PC-9 (cell line): ENCODE measurements at regions not wholly inside any gene's neighbourhood (a gene's known extent, or its start where the extent isn't known, plus 50 kb on each side); places are given as distances from the start of the nearest gene placed in this dataset.

ENCODE experiments used
- BruUV-seq: library from RNA; stranded (reverse); fragments of 400-500 nt; replicated peaks from 2 replicates; lab custom pipeline; 2021; lab: Mats Ljungman, UMichigan
- CTCF ChIA-PET: fragments of 300-600 bp; sonication (Branson Sonifier 250); formaldehyde crosslinking; loops from one replicate; lab custom pipeline; 2022; ENCODE audit warnings: antibody characterized with exemption; lab: Charles Lee
- POLR2A ChIA-PET: fragments of 300-600 bp; sonication (Branson Sonifier 250); formaldehyde crosslinking; loops from one replicate; lab custom pipeline; 2022; ENCODE audit warnings: antibody characterized with exemption; ENCODE audit not compliant: unreplicated experiment; lab: Charles Lee
- DNase-seq, 2 experiments: peaks; one replicate each; pipeline versions ENCODE4 v3.0.0 to v3.0.0-alpha.2; 2015 to 2022; ENCODE audit warnings: mixed read lengths in 1 of 2
- H2AFZ ChIP-seq: fragments of 200-600 bp; sonication (generic); 2 replicates; pipeline ENCODE4 v1.8.1; 2017; ENCODE audit warnings: antibody characterized with exemption
- H3F3A ChIP-seq: fragments of 200-600 bp; sonication (generic); 2 replicates; pipeline ENCODE4 v1.8.1; 2017; ENCODE audit warnings: antibody characterized with exemption, mild to moderate bottlenecking, low read depth; ENCODE audit not compliant: insufficient read depth
- H3K27ac ChIP-seq: fragments of 200-600 bp; sonication (generic); 2 replicates; pipeline ENCODE4 v1.6.1; 2016; ENCODE audit warnings: mixed run types
- H3K27me3 ChIP-seq: fragments of 200-600 bp; sonication (generic); 2 replicates; pipeline ENCODE4 v1.6.1; 2016; ENCODE audit warnings: low read depth, mixed run types; ENCODE audit not compliant: insufficient read depth
- H3K36me3 ChIP-seq: fragments of 200-600 bp; sonication (generic); 2 replicates; pipeline ENCODE4 v1.6.1; 2016; ENCODE audit warnings: low read depth, mixed run types
- H3K4me1 ChIP-seq: fragments of 200-600 bp; sonication (generic); replicated peaks from 2 replicates; pipeline ENCODE4 v1.6.1; 2016; ENCODE audit warnings: mixed run types; ENCODE audit not compliant: insufficient read depth
- H3K4me2 ChIP-seq: fragments of 200-600 bp; sonication (generic); 2 replicates; pipeline ENCODE4 v1.6.1; 2017; ENCODE audit warnings: mixed run types
- H3K4me3 ChIP-seq: fragments of 200-600 bp; sonication (generic); 2 replicates; pipeline ENCODE4 v1.6.1; 2016; ENCODE audit warnings: mixed run types
- H3K79me2 ChIP-seq: fragments of 200-600 bp; sonication (generic); 2 replicates; pipeline ENCODE4 v1.6.1; 2017; ENCODE audit warnings: low read depth, mixed run types
- H3K9me2 ChIP-seq: fragments of 200-600 bp; sonication (generic); 2 replicates; pipeline ENCODE4 v1.8.1; 2017; ENCODE audit warnings: mild to moderate bottlenecking; ENCODE audit not compliant: insufficient read depth
- H3K9me3 ChIP-seq: fragments of 200-600 bp; sonication (generic); 2 replicates; pipeline ENCODE4 v1.8.1; 2016; ENCODE audit warnings: low read depth; ENCODE audit not compliant: insufficient read depth
- H4K20me1 ChIP-seq: fragments of 200-600 bp; sonication (generic); 2 replicates; pipeline ENCODE4 v1.8.1; 2017; ENCODE audit not compliant: insufficient read depth
- EZH2 ChIP-seq: fragments of 200-600 bp; sonication (generic); IDR thresholded peaks from 2 replicates; pipeline ENCODE4 v1.8.0; 2017; ENCODE audit warnings: antibody characterized with exemption, low read depth
- intact Hi-C: fragments of 100-400 bp; cut with micrococcal nuclease; formaldehyde crosslinking; loops from one replicate; pipeline ENCODE4 v1.10.0; 2022; ENCODE audit not compliant: unreplicated experiment
- TF ChIP-seq, protein P1 (sequence below): fragments of 200-600 bp; sonication (generic); conservative IDR thresholded peaks from 2 replicates; pipeline ENCODE4 v1.6.1; 2017; ENCODE audit warnings: mixed run types, antibody characterized with exemption, mild to moderate bottlenecking, moderate library complexity

GRCh38 chr1:29786791-29787732 lies 550.7 kb downstream of the PTPRU start:
- CTCF ChIA-PET: interaction anchor here (0.6 kb wide), 1 partner anchor 74 kb away, joined by 5 read pairs; no protein-coding TSS in a partner anchor
- Histone ChIP-seq H3K27me3 (no peaks in the 10 kb centered on the region), H3K27ac (no peak overlapping the region), H3K79me2 (no peaks in the 10 kb centered on the region), H4K20me1 (no peaks in the 10 kb centered on the region), H3K4me3 (no peak overlapping the region), H3K9me2 (no peaks in the 10 kb centered on the region), H3K4me1 (peaks cover 17% of the 10 kb centered on the region; the same call in 1 of the 2 replicates), H3K36me3 (no peaks in the 10 kb centered on the region), H3K9me3 (no peaks in the 10 kb centered on the region), H2AFZ (no peak overlapping the region), H3K4me2 (no peak overlapping the region), H3F3A (no peaks in the 10 kb centered on the region)
- intact Hi-C loops: no loop called here
- TF ChIP-seq, protein P1, sequence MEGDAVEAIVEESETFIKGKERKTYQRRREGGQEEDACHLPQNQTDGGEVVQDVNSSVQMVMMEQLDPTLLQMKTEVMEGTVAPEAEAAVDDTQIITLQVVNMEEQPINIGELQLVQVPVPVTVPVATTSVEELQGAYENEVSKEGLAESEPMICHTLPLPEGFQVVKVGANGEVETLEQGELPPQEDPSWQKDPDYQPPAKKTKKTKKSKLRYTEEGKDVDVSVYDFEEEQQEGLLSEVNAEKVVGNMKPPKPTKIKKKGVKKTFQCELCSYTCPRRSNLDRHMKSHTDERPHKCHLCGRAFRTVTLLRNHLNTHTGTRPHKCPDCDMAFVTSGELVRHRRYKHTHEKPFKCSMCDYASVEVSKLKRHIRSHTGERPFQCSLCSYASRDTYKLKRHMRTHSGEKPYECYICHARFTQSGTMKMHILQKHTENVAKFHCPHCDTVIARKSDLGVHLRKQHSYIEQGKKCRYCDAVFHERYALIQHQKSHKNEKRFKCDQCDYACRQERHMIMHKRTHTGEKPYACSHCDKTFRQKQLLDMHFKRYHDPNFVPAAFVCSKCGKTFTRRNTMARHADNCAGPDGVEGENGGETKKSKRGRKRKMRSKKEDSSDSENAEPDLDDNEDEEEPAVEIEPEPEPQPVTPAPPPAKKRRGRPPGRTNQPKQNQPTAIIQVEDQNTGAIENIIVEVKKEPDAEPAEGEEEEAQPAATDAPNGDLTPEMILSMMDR: no peak
- no peak for TF ChIP-seq EZH2
- POLR2A ChIA-PET: no interaction called here
- BruUV-seq: no TSS peak
- DNase-seq: no peak

DNA sequence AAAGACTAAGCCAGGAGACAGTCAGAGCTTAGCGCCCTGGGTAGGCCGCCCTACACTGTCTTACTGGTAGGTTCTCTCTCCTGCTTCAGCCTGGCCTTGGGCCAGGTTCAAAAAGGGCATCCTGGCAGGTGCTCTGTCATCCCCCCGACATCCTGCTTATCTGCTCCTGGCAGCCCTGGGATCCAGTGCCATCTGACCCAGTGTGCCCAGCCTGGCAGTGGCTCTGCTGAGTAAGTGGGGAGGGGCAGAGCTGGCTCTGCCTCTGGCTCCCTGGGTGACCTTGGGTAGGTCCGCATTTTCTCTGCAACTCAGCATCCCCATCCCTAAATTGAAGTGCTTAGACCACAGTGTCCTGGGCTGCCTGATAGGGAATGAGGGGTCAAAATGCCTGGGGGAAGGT lies 549.9 kb downstream of the PTPRU start:
- no peaks in the 10 kb centered on the region for H3K36me3 ChIP-seq
- intact Hi-C loops: no loop called here
- no peaks in the 10 kb centered on the region for H3F3A ChIP-seq
- ChIA-PET POLR2A (no interaction called here), CTCF (no interaction called here)
- no peak overlapping the region for H3K4me3 ChIP-seq
- no peaks in the 10 kb centered on the region for H3K9me3 ChIP-seq
- no peak for TF ChIP-seq EZH2
- TF ChIP-seq, protein P1: no peak
- H3K27me3 ChIP-seq: peaks cover 3% of the 10 kb centered on the region; the same call in 1 of the 2 replicates
- peaks cover 17% of the 10 kb centered on the region; the same call in 1 of the 2 replicates for H3K4me1 ChIP-seq
- BruUV-seq: no TSS peak
- no peak overlapping the region for H3K27ac ChIP-seq
- no peaks in the 10 kb centered on the region for H4K20me1 ChIP-seq
- no peak for DNase-seq
- no peaks in the 10 kb centered on the region for H3K79me2 ChIP-seq
- no peaks in the 10 kb centered on the region for H3K9me2 ChIP-seq
- no peak overlapping the region for H3K4me2 ChIP-seq
- no peak overlapping the region for H2AFZ ChIP-seq

DNA sequence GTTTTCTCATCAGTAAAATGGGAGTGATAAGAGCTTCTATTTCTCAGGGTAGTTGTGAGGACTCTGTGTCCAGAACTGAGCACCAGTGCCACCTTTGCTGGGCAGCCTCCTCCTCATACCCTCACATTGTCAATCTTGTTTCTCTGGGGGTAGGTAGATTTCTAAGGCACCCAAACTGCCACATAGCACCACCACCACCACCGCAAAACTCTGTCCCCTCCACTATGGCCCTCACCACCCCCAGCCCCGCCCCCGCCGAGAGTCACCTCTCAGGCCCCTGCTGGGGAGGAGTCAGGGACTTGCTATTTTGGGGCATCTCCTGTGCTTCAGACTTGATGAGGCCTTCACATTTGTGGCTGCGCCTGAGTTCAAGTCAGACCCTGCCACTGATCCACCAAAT lies 549.2 kb downstream of the PTPRU start:
- no peaks in the 10 kb centered on the region for H3K36me3 ChIP-seq
- ChIA-PET POLR2A (no interaction called here), CTCF (no interaction called here)
- H3K9me3 ChIP-seq: no peaks in the 10 kb centered on the region
- no peaks in the 10 kb centered on the region for H4K20me1 ChIP-seq
- H3F3A ChIP-seq: no peaks in the 10 kb centered on the region
- H3K4me1 ChIP-seq: peaks cover 17% of the 10 kb centered on the region; the same call in 1 of the 2 replicates
- H3K9me2 ChIP-seq: no peaks in the 10 kb centered on the region
- H3K4me3 ChIP-seq: no peak overlapping the region
- H3K27me3 ChIP-seq: peaks cover 4% of the 10 kb centered on the region; the same call in 1 of the 2 replicates
- BruUV-seq: no TSS peak
- intact Hi-C loops: no loop called here
- no peak overlapping the region for H3K4me2 ChIP-seq
- no peak for DNase-seq
- TF ChIP-seq EZH2: no peak
- TF ChIP-seq, protein P1: no peak
- no peak overlapping the region for H2AFZ ChIP-seq
- H3K27ac ChIP-seq: no peak overlapping the region
- no peaks in the 10 kb centered on the region for H3K79me2 ChIP-seq
